Hematopoietic multipotent progenitor cell treated with erythropoietin and hydrocortisone succinate and interleukin-3 and kit ligand, for 6 days (in vitro differentiated cells): ENCODE measurements at regions not wholly inside any gene's neighbourhood (a gene's known extent, or its start where the extent isn't known, plus 50 kb on each side); places are given as distances from the start of the nearest gene placed in this dataset.

ENCODE experiments used
- DNase-seq: peaks from one replicate; pipeline ENCODE4 v3.0.0-alpha.2; 2015

DNA sequence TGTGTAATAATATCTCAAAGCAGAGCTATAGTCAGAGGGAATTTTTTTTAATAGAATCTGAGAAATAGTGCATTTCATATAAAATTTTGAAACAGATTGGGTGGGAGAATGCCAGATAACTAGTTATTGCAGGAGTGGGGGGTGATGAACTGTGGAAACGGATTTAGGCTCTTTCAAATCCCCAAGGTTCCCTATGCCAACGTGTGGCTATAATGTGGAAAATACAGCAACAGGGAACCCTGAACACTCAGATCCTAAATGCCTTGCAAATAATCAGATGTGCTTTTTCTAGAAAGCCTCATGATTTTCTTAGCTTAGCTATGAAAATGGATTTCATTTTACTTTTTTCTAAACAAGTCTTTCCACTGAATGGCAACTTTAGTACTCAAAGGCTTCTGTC lies 180.5 kb upstream of the DMAC1 start:
- no peak for DNase-seq

DNA sequence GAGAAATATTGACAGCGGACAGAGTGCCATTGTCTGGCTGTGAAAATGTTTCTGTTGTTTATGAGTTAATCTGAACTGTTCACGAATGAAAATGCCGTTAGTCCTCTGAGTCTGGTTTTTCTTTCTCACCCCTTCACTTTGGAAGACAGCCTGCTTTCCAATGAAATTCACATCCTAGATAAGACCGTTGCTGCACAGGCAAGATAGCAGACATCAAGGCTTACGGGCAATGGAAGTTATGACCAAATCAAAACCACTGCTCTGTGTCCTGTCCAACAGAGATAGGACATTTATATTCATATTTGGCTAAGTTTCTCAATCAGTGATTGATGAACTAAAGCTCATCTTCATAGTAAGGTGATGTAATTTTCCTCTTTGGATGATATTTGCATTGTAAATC lies 180.0 kb upstream of the DMAC1 start:
- peak; percentile 75 for DNase-seq

DNA sequence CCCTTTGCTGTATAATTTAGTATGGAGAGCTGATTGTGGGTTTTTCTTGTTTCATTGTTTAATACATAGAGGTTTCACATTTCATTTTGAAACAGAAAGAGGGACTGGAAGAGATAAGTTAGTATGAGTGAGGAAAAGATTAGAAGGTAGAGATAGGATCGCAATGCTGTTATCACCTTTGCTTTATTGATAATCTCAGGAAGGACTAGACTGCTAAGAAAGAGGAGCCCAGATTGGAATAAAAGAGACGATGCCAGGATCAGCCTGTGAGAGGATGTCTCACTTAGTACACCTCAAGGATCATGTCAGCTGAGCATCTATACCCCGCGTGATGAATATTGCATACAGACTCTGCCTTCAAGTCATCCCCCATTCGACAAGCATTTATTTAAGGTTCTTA lies 178.0 kb upstream of the DMAC1 start:
- no peak for DNase-seq

DNA sequence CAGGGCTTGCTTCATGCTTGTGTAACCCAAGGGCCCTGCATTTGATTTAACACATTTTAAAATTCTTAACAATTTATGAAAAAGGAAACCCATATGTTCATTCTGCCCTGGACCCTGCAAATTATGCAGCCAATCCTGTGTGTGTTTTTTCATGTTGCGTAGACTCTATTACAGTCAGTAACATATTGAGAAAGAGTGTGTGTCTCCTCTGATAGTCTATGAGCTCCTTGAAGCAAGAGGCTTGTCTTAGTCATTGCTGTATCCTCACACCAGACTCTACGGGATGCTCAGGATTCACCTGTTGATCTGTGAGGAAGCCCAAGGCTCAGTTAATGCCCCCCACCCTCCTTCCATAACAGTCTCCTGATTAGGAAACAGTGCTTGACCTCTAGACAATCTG lies 177.3 kb upstream of the DMAC1 start:
- peak; percentile 40 for DNase-seq

DNA sequence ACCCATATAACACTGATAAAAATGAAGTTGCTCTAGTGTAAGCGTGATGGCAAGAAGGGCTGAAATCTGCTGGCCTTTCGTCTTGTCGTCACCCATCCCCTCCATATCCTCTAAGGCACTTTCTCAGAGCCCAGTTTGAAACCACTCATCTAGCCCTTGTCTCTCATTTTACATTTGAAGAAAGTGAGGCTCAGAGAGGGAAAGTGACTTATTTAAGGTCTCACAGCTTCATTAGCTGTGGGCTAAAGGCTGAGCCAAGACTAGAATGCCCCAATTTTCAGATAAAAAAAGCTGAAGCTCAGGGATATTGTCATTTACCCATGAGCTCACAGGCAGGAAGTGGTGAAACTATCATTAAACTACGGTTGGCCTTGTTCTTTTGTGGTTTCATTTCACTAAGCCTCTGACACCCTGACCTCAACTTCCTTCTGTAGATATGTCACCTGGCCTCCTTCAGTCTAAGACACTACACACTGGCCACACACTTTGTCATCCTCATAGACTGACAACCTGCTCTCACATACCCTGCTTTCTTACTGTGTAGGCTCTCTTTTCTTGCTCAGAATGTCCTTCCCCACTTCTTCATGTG lies 176.7 kb upstream of the DMAC1 start:
- peak; percentile 92 for DNase-seq

DNA sequence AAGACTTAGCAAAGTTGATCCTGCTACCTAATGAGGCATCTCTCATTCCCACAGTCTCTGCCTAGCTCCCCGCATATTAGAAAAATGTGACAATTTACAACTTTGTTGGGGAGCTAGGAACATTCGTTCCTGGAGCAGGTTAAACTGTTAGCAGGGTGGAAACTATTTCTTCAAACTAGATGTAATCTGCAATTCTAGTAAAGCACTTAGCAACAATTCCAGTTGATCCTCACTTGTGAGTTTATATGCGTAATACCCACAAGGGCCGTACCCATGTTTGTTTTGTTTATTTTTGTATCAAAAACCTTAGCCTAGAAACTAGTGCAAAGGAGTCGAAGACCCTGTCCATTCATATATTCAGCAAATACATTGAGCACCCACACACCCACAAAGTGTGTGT lies 175.8 kb upstream of the DMAC1 start:
- DNase-seq, result no peak

DNA sequence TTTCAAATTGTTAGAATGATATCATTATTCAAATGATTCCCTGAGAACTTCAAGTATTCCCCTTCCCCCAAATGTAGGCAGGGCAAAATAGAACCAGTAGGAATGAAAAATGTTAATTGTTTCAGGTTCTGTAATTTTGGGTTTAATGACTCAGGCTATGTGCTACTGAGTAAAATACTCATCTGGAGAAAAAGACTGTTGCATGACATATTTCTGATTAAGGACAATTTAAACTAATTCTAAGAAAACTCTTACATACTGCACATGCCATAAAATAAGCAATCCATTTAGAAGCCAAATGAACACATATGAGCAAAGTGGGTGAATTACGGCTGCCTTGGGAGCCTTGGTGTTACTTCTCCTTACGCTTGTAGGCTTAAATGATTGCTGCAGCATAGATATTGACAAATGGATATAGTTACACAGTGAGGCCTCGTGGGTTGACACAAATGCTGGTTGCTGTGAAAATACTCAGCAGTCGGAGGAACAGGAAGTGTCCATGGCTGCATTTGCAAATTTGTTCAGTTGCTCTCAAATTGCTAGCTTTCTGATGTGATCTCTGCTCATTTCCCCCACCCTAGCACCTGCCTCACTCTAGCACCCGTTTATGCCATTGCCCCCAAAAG lies 174.9 kb upstream of the DMAC1 start:
- DNase-seq, result peak; percentile 38

DNA sequence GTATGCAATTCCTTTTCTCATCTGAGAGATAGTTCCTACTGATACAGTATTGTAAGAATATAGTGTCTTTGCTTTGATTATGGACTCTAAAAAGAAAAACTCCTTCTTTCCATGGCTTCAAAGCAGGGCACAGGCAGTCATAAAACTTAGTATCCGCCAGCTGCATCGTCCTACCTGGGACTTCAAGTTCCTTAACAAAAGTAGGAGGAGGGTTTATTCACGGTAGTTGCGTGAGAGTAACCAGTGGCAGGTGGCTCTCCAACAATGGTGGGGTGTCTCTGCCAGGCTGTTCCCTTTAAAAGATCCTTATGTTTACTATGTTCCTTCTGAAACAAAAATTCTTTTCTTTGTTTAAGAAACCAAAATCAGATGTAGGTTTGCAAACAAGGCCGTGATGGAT lies 173.5 kb upstream of the DMAC1 start:
- no peak for DNase-seq

DNA sequence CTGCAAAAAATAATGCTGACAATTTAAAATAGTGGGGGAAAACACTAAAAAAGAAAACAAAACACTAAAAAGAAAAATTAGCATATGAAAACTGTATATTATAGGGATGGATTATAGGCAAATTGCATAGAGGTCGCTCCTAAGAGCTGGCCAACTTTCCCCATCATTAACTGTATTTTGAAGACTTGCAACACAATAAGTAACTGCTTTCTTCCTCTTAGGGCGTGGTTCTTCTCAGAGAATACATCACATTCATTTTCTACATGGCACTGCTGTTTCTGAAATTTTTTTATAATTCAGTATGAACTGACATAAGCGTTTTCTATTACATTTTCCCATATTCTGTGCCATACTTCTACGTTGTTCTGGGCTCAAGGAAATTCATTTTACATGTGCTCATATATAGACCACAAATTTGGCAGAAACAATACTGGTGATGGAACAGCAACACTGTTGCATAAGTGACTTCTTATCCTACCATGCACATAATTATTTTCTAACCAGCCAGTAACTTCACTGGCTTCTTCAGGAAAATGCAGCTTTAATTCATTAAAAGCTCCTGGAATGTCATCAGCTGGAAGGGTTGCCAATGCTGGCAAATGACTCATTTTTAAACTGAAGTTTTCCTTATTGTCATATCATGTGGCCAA lies 171.2 kb upstream of the DMAC1 start:
- DNase-seq, result peak; percentile 26

DNA sequence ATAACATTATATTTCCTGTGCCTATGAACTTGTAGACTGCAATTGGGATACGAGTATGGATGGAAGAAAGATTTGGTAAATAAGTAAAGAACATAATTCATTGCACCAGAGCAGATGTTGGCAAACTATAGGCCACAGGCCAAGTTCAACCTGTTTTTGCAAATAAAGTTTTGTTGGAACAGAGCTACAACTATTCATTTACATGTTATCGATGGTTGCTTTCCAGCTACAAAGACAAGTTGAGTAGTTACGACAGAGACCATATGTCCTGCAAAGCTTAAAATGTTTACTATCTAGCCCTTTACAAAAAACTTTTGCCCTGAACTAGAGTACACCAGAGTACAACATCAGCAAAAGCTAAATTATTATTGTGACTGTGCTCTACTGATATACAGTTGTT lies 169.1 kb upstream of the DMAC1 start:
- DNase-seq, result no peak

DNA sequence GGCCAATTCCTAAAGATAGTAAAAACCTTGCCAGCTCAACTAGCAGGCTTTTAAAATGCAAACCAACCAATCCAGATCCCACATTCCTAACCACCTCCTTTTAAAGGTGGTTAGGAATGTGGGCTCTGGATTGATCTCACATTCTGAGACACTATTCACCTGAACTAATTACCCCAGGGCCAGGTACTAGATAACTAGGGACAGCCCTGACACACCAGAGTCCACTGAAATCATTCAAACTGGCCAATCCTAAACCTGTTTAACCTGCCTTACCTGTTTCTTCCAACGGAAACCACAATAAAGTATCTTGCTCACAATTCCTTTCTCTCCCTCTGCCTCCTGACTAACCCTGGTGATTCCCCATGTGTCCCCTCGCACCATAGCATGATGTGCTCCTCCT lies 168.3 kb upstream of the DMAC1 start:
- DNase-seq, result no peak

DNA sequence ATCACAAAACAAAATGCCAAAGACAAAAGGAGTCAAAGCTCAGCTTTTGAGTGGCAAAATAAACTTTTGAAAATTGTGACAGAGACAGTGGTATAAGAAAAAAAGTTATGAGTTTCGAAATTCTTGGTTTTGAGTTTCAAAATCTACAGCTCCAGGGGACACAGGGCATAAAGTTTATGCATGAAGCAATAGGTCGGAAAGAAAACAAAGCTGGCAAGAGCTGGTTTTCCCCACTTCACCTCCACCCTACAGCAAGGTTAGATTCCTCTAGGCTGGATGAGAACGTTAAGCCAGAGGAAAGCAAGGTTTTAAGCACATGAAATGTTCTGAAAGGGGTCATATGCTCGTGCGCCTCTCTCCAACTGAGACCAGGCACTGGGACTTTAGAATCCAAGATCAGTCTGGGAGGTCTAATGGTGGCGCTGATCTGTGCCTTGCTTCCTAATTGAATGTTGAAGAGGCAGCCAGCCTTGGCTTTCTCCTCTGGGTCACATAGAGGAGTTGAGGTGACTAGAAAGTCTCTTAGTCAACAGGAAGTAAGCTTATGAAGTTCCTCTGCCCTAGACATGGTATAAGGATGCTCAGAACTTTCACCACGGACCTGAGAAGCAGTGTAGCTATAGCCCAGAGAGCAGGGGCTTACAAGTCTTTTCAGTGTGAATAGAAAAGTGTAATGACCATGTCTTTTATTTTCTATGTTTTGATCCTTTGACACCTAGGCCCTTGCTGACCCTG lies 167.7 kb upstream of the DMAC1 start:
- DNase-seq, result peak; percentile 58

DNA sequence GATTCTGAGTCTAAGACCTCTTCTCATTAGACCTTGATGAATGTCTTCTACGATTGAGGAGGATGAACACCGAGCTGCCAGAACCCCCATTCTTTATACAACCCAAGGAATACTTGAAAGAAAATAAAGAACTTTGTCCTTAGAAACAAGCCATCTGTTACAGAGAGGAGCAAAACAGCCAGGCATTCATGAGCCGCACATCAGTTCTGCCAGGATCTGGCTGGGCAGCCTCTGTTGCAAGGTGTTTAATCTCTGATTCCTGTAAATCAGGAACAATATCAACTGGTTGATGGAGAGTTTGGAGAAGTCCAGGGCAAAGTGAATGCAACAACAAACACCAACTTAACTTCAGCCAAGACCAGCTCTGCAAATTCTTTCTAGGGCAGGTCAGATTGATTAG lies 165.5 kb upstream of the DMAC1 start:
- no peak for DNase-seq

DNA sequence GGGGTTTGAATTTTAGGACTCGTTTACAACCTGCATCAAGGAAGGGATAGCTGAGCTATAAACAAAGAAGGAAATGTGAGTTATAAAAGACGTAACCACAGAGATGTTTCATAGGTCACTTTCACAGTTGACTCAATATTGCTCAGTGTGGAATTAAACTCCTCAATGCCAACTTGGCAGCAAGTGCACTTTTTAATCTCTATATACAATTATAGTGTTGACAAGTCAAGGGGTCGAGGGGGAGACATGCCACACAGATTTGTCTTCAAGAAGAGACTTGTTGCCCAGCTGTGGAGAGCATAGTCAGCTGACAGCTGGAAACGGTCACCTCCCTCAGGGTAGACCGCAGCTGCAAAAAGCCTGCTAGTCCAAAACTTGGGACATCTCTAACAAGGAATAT lies 163.4 kb upstream of the DMAC1 start:
- DNase-seq, result no peak

DNA sequence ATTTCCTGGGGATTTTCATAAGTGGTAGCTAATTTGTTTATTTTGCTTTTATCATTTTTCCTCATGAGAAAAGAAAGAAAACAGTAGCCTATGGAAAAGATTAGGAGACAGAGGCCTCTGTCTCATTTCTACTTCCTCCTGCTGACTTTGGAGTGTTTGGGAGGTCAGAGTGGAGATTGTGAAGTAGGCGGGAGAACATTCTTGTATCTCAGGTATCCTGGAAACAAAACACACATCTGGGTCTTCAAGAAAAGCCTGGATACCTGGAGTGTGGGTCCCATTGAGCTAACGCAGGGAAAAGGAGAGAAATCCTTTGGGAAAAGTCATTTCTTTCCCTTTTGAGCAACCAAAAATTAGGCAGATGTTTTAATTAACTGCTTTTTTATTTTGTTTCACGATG lies 161.5 kb upstream of the DMAC1 start:
- no peak for DNase-seq

DNA sequence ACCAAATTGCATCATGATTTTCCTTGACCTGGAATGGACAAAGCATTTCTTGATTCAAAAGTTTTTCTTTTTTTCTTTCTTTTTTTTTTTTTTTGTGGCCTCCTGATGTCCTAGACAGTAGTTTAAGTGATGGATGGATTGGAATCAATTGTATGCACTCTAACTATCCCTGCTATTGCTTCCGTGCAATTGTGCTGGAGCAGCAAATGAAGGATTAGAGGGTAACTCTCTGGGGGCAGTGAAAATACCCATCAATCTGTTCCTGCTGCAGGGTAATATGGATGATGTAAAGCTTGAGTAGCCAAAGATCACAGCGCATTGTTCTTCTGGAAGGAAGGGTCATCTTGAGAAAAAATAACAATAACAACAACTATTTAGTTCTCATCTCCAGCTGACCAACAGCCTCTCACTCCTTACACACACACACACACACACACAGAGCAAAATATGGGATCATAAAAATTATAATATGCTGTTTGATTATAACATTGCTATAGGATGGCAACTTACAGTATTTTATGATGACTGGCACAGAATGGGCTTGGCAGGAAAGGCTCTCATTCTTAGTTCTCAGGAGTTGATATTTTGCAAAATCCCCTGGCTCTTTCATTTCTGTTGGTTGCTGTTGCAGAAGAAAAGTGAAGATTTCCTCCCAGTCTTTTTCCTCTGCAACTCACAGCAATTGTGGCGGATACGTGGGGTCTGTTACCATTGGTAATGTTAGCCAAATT lies 160.9 kb upstream of the DMAC1 start:
- no peak for DNase-seq

DNA sequence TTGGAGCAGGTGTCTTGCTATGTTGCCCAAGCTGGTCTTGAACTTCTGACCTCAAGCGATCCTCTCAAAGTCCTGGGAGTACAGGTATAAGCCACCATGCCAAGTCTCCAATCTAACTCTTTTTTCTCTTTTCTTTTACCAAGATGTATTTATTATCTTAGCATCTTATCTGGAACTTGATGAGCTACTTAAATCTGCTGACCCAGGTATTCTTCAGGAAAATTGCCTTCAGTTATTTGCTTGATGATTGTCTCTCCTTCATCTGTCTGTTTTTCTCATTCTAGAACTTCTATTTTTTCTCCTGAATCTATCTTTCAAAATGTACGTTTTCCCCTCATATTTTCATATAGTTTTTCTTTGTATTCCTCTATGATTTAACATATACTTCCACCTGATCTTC lies 158.2 kb upstream of the DMAC1 start:
- DNase-seq, result no peak

DNA sequence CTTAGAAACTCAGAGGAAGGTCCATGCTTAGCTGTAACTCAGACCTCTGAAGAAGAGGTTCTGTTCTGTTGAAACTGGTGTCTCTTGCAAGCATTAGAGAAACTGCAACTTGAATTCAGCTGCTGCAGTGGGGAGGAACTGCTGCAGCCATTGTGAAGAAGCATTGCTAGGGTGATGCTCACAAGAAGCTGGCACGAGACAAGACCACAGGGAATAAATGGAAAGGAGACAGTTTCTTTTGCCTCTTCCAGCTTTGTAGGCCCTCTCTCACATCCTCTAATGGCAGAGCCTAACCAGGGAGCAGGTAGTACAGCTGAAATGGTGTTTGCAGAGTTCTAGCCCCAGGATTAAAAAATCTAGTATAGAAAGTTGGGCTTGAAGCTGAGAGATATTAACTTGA lies 148.0 kb upstream of the DMAC1 start:
- DNase-seq, result no peak

DNA sequence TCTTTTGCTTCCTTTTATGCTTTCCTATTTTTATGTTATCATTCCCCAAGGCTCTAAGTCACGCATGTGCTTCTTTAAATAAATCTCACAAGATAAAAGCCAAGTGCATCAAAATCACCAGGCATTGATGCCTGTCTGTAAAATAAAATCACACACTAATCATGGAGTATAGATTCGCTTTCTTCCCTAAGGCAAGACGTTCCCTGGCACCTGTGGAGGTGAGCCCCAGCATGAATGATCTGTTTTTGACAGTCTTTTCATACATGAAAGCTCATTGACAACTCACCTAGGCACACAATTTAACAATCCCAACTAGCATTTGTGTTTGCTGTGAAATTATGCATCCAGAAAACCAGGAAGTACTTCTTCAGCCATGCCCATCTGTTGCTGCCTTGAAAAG lies 146.9 kb upstream of the DMAC1 start:
- no peak for DNase-seq

DNA sequence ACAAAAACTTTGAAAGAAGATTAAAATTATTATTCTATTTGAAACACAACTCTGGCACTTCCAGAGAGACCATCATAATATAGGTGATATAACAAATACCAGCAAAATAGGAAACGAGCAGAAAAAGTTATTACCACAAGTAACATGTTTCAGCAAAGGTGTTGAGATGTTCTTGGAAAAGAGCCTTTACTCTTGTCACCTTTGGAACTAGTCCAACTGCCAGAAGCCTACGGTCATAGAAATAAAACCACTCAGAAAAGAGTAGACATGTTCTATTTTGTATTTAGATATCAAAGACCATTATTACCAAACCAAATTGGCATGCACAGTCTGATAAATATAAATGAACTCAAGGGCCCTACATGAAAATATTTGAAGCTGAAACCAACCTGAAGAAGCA lies 145.0 kb upstream of the DMAC1 start:
- DNase-seq, result no peak

DNA sequence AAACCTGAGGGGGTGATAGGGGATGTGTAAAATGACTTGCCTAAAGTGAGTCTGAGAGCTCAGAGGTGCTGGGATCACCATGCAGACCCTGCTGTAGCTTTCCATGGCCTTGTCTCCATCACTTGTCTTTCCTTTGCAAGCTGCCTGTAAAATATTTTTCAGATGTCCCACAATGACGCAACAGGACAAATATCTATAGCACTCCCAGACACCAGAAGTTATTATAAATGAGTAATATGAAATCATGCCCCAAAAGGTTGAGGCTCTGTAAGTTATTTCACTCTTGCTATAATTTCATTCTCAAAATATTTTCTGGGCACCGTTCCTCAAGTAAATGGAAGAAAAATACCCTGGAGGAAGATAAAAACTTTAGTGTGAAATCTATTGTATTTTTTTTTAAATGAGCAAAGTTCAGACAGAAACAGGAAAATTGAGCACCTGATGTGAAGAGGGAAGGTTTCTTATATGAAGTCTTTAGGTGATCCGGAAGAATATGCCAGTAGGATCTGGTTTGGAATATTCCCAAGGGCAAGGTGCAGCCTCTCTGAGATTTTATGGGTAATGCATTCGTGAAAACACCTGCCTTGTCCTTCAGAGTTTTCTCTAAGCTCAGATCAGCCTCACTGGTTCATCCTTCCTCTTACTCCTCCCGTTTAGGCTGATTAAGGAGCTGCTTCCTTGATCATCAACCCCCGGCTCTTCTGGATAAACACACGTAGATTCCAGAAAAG lies 138.3 kb upstream of the DMAC1 start:
- no peak for DNase-seq

DNA sequence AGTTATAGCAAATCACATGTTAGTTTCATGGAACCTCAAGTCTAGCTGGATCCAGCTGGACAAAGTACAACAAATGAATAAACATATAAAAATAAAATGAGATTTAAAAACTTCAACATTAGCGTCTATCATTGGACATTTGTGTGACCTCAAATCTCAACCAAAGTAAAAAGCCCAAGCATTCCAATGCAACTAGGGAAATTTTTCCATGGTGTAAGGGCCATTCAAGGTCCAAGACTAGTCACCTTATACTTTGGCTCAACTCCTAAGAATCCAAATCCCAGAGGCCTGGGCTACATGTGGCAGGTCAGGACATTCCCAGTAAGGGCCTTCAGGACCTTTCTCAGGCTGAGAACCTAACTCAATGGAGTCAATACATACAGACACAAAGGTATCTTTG lies 137.4 kb upstream of the DMAC1 start:
- DNase-seq, result no peak

DNA sequence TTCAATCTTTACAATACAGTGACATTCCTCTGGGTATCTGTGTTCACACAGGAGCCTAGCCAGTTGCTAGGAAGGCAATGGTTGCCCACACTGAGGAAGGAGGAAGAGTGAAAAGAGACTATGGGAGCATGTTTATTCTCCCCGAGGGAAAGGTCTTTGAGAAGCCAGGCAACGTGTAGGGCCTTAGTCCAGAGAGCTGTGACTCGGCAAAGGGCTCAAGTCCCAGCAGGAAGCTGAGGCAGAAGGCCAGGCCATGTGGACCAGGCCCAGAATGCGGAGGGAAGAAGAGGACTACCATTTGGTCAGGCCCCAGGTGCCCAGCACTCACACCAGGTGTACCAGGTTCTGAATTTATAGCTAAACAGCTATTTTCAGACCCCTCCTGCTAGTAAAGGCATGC lies 136.6 kb upstream of the DMAC1 start:
- no peak for DNase-seq
